HG02884 (cell line): ENCODE measurements at regions not wholly inside any gene's neighbourhood (a gene's known extent, or its start where the extent isn't known, plus 50 kb on each side); places are given as distances from the start of the nearest gene placed in this dataset.

Experiments used
- ATAC-seq: cut with Tn5 transposase; IDR thresholded peaks from one replicate; pipeline ENCODE4 v1.9.1; 2021; ENCODE audit warnings: mild to moderate bottlenecking, moderate library complexity; ENCODE audit not compliant: unreplicated experiment

DNA sequence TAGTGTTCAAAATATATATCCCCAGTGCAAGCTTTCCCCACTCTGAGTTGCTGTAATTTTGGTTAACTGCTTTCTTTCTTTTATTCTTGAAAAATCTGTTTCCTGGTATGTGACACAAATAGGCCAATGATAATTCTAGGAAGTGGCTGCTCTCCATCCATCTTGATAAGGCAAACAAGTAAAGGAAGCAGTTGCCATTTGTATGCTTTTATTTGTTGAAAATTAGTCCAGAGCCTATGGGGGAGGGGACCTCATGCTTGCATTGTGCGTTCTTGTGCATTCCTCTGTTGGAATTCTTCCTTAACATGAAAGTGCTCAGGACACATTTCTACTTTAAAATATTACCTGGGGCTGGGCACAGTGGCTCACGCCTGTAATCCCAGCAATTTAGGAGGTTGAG is 111.2 kb upstream of the FSHR start:
- ATAC-seq, result no peak

DNA sequence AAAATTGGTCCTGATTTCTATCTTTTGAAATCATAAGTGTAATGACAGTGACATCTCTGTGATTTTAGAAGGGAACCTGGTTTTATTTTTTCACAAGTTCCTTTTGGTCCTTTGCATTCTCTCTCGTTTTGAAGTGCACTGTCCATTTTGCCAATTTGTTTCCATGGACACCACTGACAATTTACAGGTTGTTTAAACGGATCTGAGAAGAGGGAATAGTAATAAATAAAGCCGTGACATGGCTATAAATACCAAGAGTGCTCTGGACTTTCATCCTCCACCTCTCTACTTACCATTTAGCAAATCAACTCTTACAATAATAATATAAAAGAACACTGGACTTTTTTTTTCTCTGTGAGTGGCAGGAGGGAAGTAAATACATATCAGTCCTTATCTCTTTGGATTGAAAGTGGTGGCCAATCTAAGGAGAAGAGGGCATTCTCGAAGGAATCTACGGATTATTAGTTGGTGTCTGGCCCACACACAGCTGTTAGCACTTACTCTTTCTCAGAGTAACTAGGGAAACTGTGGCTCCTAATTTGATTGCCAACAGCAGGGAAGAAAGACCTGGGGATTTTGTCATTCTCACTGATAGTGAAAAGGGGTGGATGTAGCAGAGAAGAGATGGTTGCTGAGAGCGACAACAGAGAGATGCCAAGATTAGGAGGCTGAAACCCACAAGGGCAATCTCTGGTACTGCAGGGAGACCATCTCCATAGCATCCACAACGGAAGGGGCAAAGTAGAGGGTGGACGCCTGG is 108.7 kb upstream of the FSHR start:
- no peak for ATAC-seq

DNA sequence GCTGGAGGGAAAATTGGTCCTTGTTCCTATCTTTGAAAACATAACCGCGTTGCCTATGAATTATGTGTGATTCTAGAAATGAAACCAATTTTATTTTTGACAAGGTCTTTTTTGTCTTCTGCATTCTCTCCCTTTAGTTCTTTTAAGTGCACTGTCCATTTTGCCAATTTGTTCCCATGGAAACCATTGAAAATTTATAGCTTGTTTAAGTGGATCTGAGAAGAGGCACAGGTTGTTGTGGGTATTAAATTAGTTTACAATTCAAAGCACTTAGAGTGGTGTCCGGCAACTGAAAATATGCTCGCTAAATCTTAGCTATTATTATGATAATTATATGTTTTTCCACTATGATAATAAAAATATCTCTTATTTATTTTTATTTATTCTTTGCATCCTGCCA is 107.5 kb upstream of the FSHR start:
- no peak for ATAC-seq

GRCh38 chr2:49260979-49261538 is 106.7 kb upstream of the FSHR start:
- ATAC-seq, result no peak

- no peak for ATAC-seq
These were observed 105.6 kb upstream of the FSHR start for GRCh38 chr2:49259926-49260325.

DNA sequence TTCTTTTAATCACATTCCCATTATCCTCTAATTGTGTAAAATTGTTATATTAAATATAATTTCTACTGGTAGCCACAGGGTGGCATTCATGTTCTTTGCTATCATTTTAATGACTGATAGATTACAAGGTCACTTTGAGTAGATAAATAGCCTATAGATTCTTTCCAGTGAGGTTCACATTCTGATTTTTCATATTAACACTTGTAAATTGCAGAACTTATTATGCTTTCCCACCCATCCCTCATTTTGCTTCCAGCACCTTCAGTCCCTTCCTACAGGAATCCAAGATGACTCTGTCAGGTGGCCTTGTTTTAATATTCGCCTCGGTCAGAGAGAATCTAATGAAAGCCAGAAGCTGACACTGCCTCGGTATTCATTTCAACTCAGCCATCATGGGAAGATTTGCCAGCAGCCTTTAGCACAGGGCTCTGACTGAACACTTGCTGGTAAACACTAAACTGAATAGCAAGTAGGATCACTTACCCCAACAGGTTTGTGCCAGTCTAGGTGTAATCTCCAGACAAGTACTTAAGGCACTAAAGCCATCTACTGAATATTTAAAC is 101.2 kb upstream of the FSHR start:
- ATAC-seq, result no peak

- ATAC-seq, result no peak
These were observed 100.1 kb upstream of the FSHR start for GRCh38 chr2:49254401-49254800.

GRCh38 chr2:49251766-49252165 is 97.5 kb upstream of the FSHR start:
- no peak for ATAC-seq

GRCh38 chr2:49251251-49251650 is 96.9 kb upstream of the FSHR start:
- ATAC-seq, result no peak

GRCh38 chr2:49248506-49248905 is 94.2 kb upstream of the FSHR start:
- no peak for ATAC-seq

GRCh38 chr2:49241991-49242390 is 87.7 kb upstream of the FSHR start:
- no peak for ATAC-seq

- ATAC-seq, result no peak
These were observed 87.2 kb upstream of the FSHR start for GRCh38 chr2:49241501-49241900.

DNA sequence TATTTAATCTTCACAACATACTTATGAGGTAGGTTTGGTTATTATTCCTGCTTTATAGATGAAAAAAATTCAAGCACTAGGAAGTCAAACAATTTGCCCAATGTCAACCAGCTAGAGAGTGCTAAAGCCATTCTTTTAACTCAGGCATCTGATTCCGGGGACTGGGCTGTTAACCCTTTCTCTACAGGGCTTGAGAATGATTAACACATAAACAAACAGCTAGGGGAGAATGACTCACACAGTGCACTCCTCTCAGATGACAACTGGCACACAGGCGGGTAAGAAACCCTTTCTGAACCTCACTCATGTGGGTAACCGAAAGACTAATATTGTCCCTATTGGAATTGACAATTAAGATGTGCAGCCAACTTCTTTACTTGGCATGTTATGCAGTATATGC is 86.3 kb upstream of the FSHR start:
- ATAC-seq, result no peak

DNA sequence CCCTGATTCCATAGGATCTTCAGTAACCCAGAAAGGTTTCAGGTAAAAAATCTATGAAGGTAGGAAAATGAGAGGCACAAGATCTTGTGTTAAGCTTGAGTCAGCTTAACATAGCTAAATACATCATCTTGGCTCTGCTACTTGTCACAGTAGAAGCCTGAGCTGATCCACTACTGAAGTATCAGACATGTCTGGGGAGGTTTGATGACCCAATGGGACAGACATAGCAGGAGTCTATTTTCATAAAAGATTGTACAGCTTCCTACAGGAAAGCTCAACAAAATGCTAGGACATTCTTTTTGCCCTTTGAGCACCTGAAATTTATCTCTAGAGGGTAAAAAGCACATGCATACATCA is 84.3 kb upstream of the FSHR start:
- no peak for ATAC-seq

DNA sequence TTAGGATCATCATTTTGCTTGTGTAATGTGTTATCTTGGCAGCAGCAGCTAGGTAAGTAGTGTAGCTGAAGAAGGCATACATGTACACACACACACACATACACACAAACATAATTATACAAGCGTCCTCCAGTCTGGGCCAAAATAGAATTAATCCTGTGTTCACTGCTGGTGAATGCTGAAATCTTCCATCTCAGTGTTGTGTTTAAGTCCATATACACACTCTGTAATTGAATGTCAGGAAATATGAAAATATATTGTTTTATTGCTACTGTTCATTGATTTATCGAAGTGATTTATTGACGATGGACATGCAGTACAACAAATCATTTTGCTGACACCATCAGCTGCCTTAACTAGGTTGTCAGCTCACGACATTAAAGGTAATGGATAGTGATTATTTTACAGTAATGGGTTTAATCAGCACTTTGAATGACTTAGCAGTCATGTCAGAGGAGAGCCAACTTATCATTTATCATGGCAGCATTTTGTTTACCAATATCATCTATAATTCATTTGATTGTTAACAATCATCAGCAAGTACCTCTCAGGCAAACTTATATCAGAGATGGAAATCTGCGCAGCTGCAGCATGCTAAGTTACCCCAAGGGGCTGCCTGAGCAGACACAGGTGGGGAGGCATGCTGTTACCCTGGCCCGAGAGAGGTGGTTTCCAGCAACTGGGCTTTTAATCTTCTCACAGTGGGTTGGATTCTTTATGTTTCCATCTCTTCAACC is 83.7 kb upstream of the FSHR start:
- ATAC-seq, result no peak

DNA sequence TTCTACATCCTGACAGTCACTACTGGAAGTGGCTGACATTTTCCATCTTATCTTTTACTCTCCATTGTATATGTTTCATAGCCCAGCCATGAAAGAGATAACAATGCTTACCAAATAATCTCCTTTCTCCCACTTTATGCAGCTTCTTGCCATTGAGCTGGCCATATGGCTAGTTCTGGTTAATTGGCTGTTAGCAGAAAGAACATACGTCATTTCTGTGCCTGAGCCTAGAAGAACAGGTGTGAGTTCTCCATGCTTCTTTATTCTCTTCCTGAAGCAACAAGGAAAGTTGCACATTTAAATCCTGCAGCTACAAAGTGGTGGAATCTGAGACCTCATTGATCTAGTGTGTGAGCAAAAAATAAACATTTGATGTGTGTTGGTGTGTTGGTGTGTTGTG is 82.0 kb upstream of the FSHR start:
- ATAC-seq, result no peak

GRCh38 chr2:49226360-49226759 is 72.0 kb upstream of the FSHR start:
- ATAC-seq, result no peak

DNA sequence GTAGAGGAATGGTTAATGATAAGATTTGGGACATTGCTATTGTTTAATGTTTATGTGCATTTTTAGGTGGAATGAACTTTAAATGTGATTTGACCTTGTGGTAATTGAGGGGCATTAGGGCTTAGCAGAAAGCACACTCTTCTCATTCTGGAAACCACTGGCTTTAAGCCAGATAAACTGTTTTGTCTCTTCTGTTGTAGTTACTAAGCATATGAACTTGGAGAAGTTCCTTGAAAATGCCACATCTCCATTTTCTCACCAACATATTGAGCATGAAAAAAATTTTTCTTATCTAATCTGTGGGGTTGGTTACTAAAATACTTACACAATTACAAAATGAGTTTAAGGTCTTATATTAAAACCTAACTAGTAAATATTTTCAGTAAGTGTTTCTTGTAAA is 70.8 kb upstream of the FSHR start:
- no peak for ATAC-seq

DNA sequence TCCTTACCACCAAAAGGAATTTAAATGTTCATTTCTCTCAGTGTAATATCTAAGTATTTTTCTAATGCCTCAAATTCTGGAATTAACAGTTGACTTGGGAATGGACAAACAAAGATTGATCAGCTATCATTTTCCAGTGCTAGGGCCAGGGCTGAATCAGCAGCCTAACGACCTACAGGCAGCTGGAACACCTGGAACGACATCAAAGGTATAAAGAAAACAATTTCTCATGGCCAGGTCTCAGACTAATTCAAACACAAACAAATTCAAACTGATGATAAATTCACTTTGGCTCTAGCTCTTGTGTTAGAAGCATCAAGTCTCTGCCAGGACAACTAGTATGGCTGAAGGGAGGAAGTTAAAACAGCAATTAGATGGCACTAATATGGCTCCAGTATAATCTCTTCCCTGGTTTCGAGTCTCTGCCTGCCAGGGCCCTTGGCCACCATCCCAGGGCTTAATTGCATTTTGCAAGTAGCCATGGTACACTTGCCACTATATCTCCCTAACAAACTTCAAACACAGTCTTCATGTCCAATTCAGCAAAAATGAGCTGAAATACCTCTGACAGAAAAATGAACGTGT is 70.2 kb upstream of the FSHR start:
- no peak for ATAC-seq

- ATAC-seq, result no peak
These were observed 68.7 kb upstream of the FSHR start for GRCh38 chr2:49222975-49223528.

DNA sequence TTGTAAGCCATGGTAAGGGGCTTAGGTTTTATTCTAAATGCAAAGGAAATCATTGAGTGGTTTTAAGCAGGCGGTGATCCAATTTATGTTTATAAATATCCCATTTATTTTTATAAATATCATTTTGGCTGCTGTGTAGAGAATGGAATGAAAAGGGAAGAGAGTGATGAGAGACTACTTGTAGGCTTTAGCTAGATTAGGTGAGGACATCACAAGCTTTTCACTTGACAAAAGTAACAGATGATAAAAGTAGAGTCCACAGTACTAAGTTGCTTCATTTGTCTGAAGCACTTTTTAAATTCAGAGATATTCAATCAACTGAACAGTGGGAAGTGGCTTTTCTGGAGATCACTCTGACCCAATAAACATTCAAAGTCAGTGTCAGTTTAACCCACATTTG is 65.4 kb upstream of the FSHR start:
- ATAC-seq, result no peak
